PC-3 (cell line): ENCODE measurements at regions not wholly inside any gene's neighbourhood (a gene's known extent, or its start where the extent isn't known, plus 50 kb on each side); places are given as distances from the start of the nearest gene placed in this dataset.

Experiments
- ATAC-seq: fragments of 200-7000 bp; cut with Tn5 transposase; 2 replicates; pipeline ENCODE4 v1.9.1; 2020; ENCODE audit warnings: mild to moderate bottlenecking, moderate library complexity
- BruUV-seq: library from RNA; stranded (reverse); fragments of 400-500 nt; replicated peaks from 2 replicates; lab custom pipeline; 2021; lab: Mats Ljungman, UMichigan
- CTCF ChIA-PET: fragments of 300-600 bp; sonication (Branson Sonifier 250); formaldehyde crosslinking; loops from one replicate; lab custom pipeline; 2022; ENCODE audit warnings: antibody characterized with exemption; lab: Charles Lee
- POLR2A ChIA-PET: fragments of 300-600 bp; sonication (Branson Sonifier 250); formaldehyde crosslinking; loops from one replicate; lab custom pipeline; 2022; ENCODE audit warnings: antibody characterized with exemption; ENCODE audit not compliant: unreplicated experiment; lab: Charles Lee
- DNase-seq: peaks from one replicate; pipeline ENCODE4 v3.0.0-alpha.2; 2015
- H2AFZ ChIP-seq: fragments of 300-600 bp; sonication (generic); 2 replicates; pipeline ENCODE4 v1.6.0; 2016; ENCODE audit warnings: antibody characterized with exemption, low read length
- H3F3A ChIP-seq: fragments of 300-600 bp; sonication (generic); one replicate; pipeline ENCODE4 v1.6.0; 2017; ENCODE audit warnings: antibody characterized with exemption, low read length, control low read depth, mild to moderate bottlenecking; ENCODE audit not compliant: unreplicated experiment
- H3K27ac ChIP-seq: fragments of 300-600 bp; sonication (generic); 2 replicates; pipeline ENCODE4 v1.5.1; 2016; ENCODE audit warnings: mild to moderate bottlenecking, low read length
- H3K27me3 ChIP-seq: fragments of 300-600 bp; sonication (generic); 2 replicates; pipeline ENCODE4 v1.6.1; 2016; ENCODE audit warnings: low read length, mixed read lengths
- H3K36me3 ChIP-seq: fragments of 300-600 bp; sonication (generic); 2 replicates; pipeline ENCODE4 v1.6.1; 2016; ENCODE audit warnings: low read depth, mixed run types, low read length, mixed read lengths
- H3K4me1 ChIP-seq: fragments of 300-600 bp; sonication (generic); 2 replicates; pipeline ENCODE4 v1.5.1; 2016; ENCODE audit warnings: low read length; ENCODE audit not compliant: insufficient read depth
- H3K4me2 ChIP-seq: fragments of 300-600 bp; sonication (generic); 2 replicates; pipeline ENCODE4 v1.6.0; 2016; ENCODE audit warnings: low read length
- H3K4me3 ChIP-seq: fragments of 300-600 bp; sonication (generic); 2 replicates; pipeline ENCODE4 v1.5.1; 2016; ENCODE audit warnings: mild to moderate bottlenecking, low read length, mixed read lengths
- H3K79me2 ChIP-seq: fragments of 300-600 bp; sonication (generic); 2 replicates; pipeline ENCODE4 v1.6.1; 2017; ENCODE audit warnings: low read length, mixed read lengths
- H3K9ac ChIP-seq: fragments of 300-600 bp; sonication (generic); 2 replicates; pipeline ENCODE4 v1.6.0; 2016; ENCODE audit warnings: mild to moderate bottlenecking, low read length
- H3K9me2 ChIP-seq: fragments of 300-600 bp; sonication (generic); replicated peaks from 2 replicates; pipeline ENCODE4 v1.6.1; 2016; ENCODE audit warnings: mixed run types, low read length, mixed read lengths
- H3K9me3 ChIP-seq: fragments of 300-600 bp; sonication (generic); 2 replicates; pipeline ENCODE4 v1.6.1; 2016; ENCODE audit warnings: low read length, mixed read lengths
- H4K20me1 ChIP-seq: fragments of 300-600 bp; sonication (generic); 2 replicates; pipeline ENCODE4 v1.6.1; 2016; ENCODE audit warnings: low read length, mixed read lengths
- EZH2 ChIP-seq: fragments of 300-600 bp; sonication (generic); IDR thresholded peaks from one replicate; pipeline ENCODE4 v1.6.1; 2017; ENCODE audit warnings: antibody characterized with exemption, mild to moderate bottlenecking, low read length; ENCODE audit not compliant: unreplicated experiment
- EZH2phosphoT487 ChIP-seq: fragments of 300-600 bp; sonication (generic); IDR thresholded peaks from 2 replicates; pipeline ENCODE4 v1.6.1; 2018; ENCODE audit warnings: mild to moderate bottlenecking, antibody characterized with exemption, low read length, borderline replicate concordance
- intact Hi-C: fragments of 100-400 bp; cut with micrococcal nuclease; formaldehyde crosslinking; loops from 2 replicates; pipeline ENCODE4 v1.9.0; 2023
- TF ChIP-seq, protein P1 (sequence below): fragments of 300-600 bp; sonication (generic); conservative IDR thresholded peaks from 2 replicates; pipeline ENCODE4 v1.5.1; 2017; ENCODE audit warnings: antibody characterized with exemption, low read depth, mild to moderate bottlenecking, low read length

- intact Hi-C loops: no loop called here
- Histone ChIP-seq H3K27me3 (no peaks in the 10 kb centered on the region), H3F3A (no peaks in the 10 kb centered on the region), H3K4me3 (no peak overlapping the region), H3K36me3 (no peaks in the 10 kb centered on the region), H3K27ac (no peak overlapping the region), H4K20me1 (no peaks in the 10 kb centered on the region), H2AFZ (no peak overlapping the region), H3K4me1 (no peaks in the 10 kb centered on the region), H3K9me3 (peaks cover 17% of the 10 kb centered on the region; the same call in 1 of the 2 replicates), H3K9me2 (no peaks in the 10 kb centered on the region), H3K79me2 (no peaks in the 10 kb centered on the region), H3K9ac (no peak overlapping the region), H3K4me2 (no peak overlapping the region)
- BruUV-seq: no TSS peak
- ATAC-seq: no peak
- TF ChIP-seq EZH2 (no peak), EZH2phosphoT487 (no peak)
- TF ChIP-seq, protein P1, sequence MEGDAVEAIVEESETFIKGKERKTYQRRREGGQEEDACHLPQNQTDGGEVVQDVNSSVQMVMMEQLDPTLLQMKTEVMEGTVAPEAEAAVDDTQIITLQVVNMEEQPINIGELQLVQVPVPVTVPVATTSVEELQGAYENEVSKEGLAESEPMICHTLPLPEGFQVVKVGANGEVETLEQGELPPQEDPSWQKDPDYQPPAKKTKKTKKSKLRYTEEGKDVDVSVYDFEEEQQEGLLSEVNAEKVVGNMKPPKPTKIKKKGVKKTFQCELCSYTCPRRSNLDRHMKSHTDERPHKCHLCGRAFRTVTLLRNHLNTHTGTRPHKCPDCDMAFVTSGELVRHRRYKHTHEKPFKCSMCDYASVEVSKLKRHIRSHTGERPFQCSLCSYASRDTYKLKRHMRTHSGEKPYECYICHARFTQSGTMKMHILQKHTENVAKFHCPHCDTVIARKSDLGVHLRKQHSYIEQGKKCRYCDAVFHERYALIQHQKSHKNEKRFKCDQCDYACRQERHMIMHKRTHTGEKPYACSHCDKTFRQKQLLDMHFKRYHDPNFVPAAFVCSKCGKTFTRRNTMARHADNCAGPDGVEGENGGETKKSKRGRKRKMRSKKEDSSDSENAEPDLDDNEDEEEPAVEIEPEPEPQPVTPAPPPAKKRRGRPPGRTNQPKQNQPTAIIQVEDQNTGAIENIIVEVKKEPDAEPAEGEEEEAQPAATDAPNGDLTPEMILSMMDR: no peak
- no peak for DNase-seq
- CTCF ChIA-PET: no interaction called here
- POLR2A ChIA-PET: no interaction called here
Observed at GRCh38 chr12:103097496-103097895, 140.0 kb downstream of the ASCL1 start.

DNA sequence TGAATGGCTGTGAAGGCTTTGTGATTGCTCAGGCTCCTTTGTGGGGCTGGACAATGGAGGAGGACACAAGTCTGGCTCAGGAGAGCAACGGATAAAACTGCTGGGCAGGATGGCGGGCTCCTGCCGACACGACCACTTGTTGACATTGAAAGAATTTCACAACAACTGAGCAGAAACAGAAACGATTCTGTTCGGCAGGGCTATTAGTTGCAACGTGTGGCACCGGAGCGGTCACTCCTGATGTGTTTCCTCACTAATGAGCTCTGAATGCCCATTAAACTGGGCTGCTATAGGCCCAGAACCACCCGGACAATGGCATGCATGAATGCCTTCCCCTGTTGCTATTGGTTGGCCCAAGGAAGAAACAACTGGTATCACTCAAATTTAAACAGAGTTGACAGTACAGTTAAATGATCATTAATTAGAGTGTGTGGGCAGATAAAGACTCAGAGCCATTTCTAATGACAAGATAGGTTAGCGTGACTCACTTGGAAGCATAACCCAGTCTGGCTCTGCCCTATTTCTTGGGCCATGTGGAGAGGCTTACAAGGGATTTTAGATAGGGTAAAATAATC, 142.9 kb downstream of the ASCL1 start:
- Histone ChIP-seq H3K27ac (no peak overlapping the region), H3K9me2 (no peaks in the 10 kb centered on the region), H3F3A (no peaks in the 10 kb centered on the region), H3K9ac (no peak overlapping the region), H3K79me2 (no peaks in the 10 kb centered on the region), H3K36me3 (no peaks in the 10 kb centered on the region), H3K9me3 (0 out of 2 replicates have a peak, but pooled peaks cover 10% of the 10 kb centered on the region), H3K4me1 (no peaks in the 10 kb centered on the region), H3K4me2 (no peak overlapping the region), H3K4me3 (no peak overlapping the region), H2AFZ (no peak overlapping the region), H3K27me3 (no peaks in the 10 kb centered on the region), H4K20me1 (no peaks in the 10 kb centered on the region)
- no peak for ATAC-seq
- no TSS peak for BruUV-seq
- no peak for DNase-seq
- ChIA-PET POLR2A (no interaction called here), CTCF (no interaction called here)
- intact Hi-C loops: no loop called here
- TF ChIP-seq EZH2phosphoT487 (no peak), EZH2 (no peak)
- TF ChIP-seq, protein P1: no peak

DNA sequence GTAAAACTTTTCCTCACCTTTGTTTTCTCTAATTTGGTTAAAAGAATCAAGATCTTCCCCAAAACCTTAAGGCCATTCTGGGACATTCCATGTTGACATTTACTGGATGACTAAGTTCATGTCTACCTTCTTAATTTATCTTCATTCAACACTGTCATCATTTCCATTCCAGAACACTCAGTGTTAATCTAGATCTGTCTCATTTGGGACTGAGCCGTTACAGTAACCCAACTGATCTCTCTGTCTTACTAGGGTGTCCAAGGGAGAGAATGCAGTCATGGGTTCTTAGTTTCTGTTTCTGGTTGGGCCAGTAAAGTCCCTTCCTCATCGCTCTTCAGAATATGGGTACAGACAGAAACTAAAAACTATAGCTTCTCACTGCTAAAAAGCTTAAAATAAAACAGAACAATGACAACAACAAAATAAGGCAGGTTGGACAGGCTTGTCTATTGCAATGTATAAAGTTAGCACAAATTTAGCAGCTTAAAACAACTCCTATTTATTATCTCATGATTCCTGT, 144.8 kb downstream of the ASCL1 start:
- H3K4me3 ChIP-seq: no peak overlapping the region
- BruUV-seq: no TSS peak
- no peak overlapping the region for H3K4me2 ChIP-seq
- TF ChIP-seq, protein P1: no peak
- TF ChIP-seq EZH2phosphoT487 (no peak), EZH2 (no peak)
- no peak overlapping the region for H3K9ac ChIP-seq
- ChIA-PET CTCF (no interaction called here), POLR2A (no interaction called here)
- H4K20me1 ChIP-seq: no peaks in the 10 kb centered on the region
- H3K9me3 ChIP-seq: 0 out of 2 replicates have a peak, but pooled peaks cover 10% of the 10 kb centered on the region
- H3K4me1 ChIP-seq: no peaks in the 10 kb centered on the region
- H3K79me2 ChIP-seq: no peaks in the 10 kb centered on the region
- intact Hi-C loops: no loop called here
- H3F3A ChIP-seq: no peaks in the 10 kb centered on the region
- DNase-seq (no peak), ATAC-seq (no peak)
- no peaks in the 10 kb centered on the region for H3K9me2 ChIP-seq
- H3K36me3 ChIP-seq: no peaks in the 10 kb centered on the region
- H3K27ac ChIP-seq: no peak overlapping the region
- no peak overlapping the region for H2AFZ ChIP-seq
- H3K27me3 ChIP-seq: no peaks in the 10 kb centered on the region
